ENCODE measurements at regions not wholly inside any gene's neighbourhood (a gene's known extent, or its start where the extent isn't known, plus 50 kb on each side); places are given as distances from the start of the nearest gene placed in this dataset.
"Not testable (repeated sequence)": the region's sequence is repeated elsewhere in the genome, so short reads cannot be mapped to it uniquely, and the experiment has no call there.

GRCh38 chr10:8665322-8665721 lies 610.8 kb downstream of the GATA3 start:
- H3K27ac ChIP-seq (ENCODE audit: low read length): no peak overlapping the region
- no peaks in the 10 kb centered on the region for H3K9me3 ChIP-seq (replicated peaks; ENCODE audit: control insufficient read depth, low read depth, low read length)
- no peaks in the 10 kb centered on the region for H3K27me3 ChIP-seq (ENCODE audit: control insufficient read depth, insufficient read depth, low read length)
- no peaks in the 10 kb centered on the region for H3K4me1 ChIP-seq (ENCODE audit: control insufficient read depth, insufficient read depth, low read length)
- DNase-seq: no peak
- WGBS (ENCODE audit: insufficient coverage): no CpG with 5 or more reads among the region's 2 CpGs
- H3K4me3 ChIP-seq (ENCODE audit: low read length): no peak overlapping the region
- H3K36me3 ChIP-seq (ENCODE audit: control insufficient read depth, insufficient read depth, low read length): no peaks in the 10 kb centered on the region

GRCh38 chr10:8670461-8670860 lies 616.0 kb downstream of the GATA3 start:
- no peak for DNase-seq
- no peaks in the 10 kb centered on the region for H3K27me3 ChIP-seq (ENCODE audit: control insufficient read depth, insufficient read depth, low read length)

GRCh38 chr10:8674230-8674629 lies 619.7 kb downstream of the GATA3 start:
- Histone ChIP-seq H3K36me3 (ENCODE audit: control insufficient read depth, insufficient read depth, low read length) (no peaks in the 10 kb centered on the region), H3K4me3 (ENCODE audit: low read length) (no peak overlapping the region), H3K4me1 (ENCODE audit: control insufficient read depth, insufficient read depth, low read length) (no peaks in the 10 kb centered on the region), H3K27me3 (ENCODE audit: control insufficient read depth, insufficient read depth, low read length) (no peaks in the 10 kb centered on the region), H3K27ac (ENCODE audit: low read length) (no peak overlapping the region), H3K9me3 (replicated peaks; ENCODE audit: control insufficient read depth, low read depth, low read length) (no peaks in the 10 kb centered on the region)
- WGBS (ENCODE audit: insufficient coverage): no CpG with 5 or more reads among the region's 3 CpGs
- DNase-seq: no peak

More at GRCh38 chr10:8670461-8670860, 616.0 kb downstream of the GATA3 start:
- Histone ChIP-seq H3K27ac (ENCODE audit: low read length) (no peak overlapping the region), H3K4me3 (ENCODE audit: low read length) (no peak overlapping the region), H3K4me1 (ENCODE audit: control insufficient read depth, insufficient read depth, low read length) (no peaks in the 10 kb centered on the region), H3K36me3 (ENCODE audit: control insufficient read depth, insufficient read depth, low read length) (no peaks in the 10 kb centered on the region), H3K9me3 (replicated peaks; ENCODE audit: control insufficient read depth, low read depth, low read length) (no peaks in the 10 kb centered on the region)
- WGBS (ENCODE audit: insufficient coverage): no CpG with 5 or more reads among the region's 2 CpGs

- Histone ChIP-seq H3K36me3 (ENCODE audit: control insufficient read depth, insufficient read depth, low read length) (no peaks in the 10 kb centered on the region), H3K4me3 (ENCODE audit: low read length) (no peak overlapping the region), H3K9me3 (replicated peaks; ENCODE audit: control insufficient read depth, low read depth, low read length) (no peaks in the 10 kb centered on the region), H3K27ac (ENCODE audit: low read length) (no peak overlapping the region), H3K27me3 (ENCODE audit: control insufficient read depth, insufficient read depth, low read length) (no peaks in the 10 kb centered on the region), H3K4me1 (ENCODE audit: control insufficient read depth, insufficient read depth, low read length) (no peaks in the 10 kb centered on the region)
- 62% methylated on average over 3 of the region's 6 CpGs for WGBS (ENCODE audit: insufficient coverage)
- DNase-seq: no peak
Measured at GRCh38 chr10:8677642-8678041, 623.2 kb downstream of the GATA3 start.

- H3K27ac ChIP-seq (ENCODE audit: low read length); H3K4me3 ChIP-seq (ENCODE audit: low read length); H3K36me3 ChIP-seq (ENCODE audit: control insufficient read depth, insufficient read depth, low read length); DNase-seq; H3K4me1 ChIP-seq (ENCODE audit: control insufficient read depth, insufficient read depth, low read length); H3K27me3 ChIP-seq (ENCODE audit: control insufficient read depth, insufficient read depth, low read length); H3K9me3 ChIP-seq (replicated peaks; ENCODE audit: control insufficient read depth, low read depth, low read length): not testable (repeated sequence)
- 100% methylated on average over 1 of the region's 3 CpGs for WGBS (ENCODE audit: insufficient coverage)
Measured at GRCh38 chr10:8684916-8685315, 630.4 kb downstream of the GATA3 start.

GRCh38 chr10:8688881-8689280 lies 634.4 kb downstream of the GATA3 start:
- WGBS (ENCODE audit: insufficient coverage): 33% methylated on average over 1 of the region's 4 CpGs
- Histone ChIP-seq H3K27ac (ENCODE audit: low read length) (no peak overlapping the region), H3K9me3 (replicated peaks; ENCODE audit: control insufficient read depth, low read depth, low read length) (peaks cover 2% of the 10 kb centered on the region), H3K36me3 (ENCODE audit: control insufficient read depth, insufficient read depth, low read length) (no peaks in the 10 kb centered on the region), H3K4me1 (ENCODE audit: control insufficient read depth, insufficient read depth, low read length) (no peaks in the 10 kb centered on the region), H3K4me3 (ENCODE audit: low read length) (no peak overlapping the region), H3K27me3 (ENCODE audit: control insufficient read depth, insufficient read depth, low read length) (no peaks in the 10 kb centered on the region)
- no peak for DNase-seq

GRCh38 chr10:8691498-8692017 lies 637.1 kb downstream of the GATA3 start:
- Histone ChIP-seq H3K27me3 (ENCODE audit: control insufficient read depth, insufficient read depth, low read length) (no peaks in the 10 kb centered on the region), H3K4me1 (ENCODE audit: control insufficient read depth, insufficient read depth, low read length) (no peaks in the 10 kb centered on the region), H3K4me3 (ENCODE audit: low read length) (no peak overlapping the region), H3K9me3 (replicated peaks; ENCODE audit: control insufficient read depth, low read depth, low read length) (no peaks in the 10 kb centered on the region), H3K36me3 (ENCODE audit: control insufficient read depth, insufficient read depth, low read length) (no peaks in the 10 kb centered on the region), H3K27ac (ENCODE audit: low read length) (no peak overlapping the region)
- no peak for DNase-seq
- 33% methylated on average over 3 of the region's 5 CpGs for WGBS (ENCODE audit: insufficient coverage)

GRCh38 chr10:8693635-8694034 lies 639.1 kb downstream of the GATA3 start:
- not testable (repeated sequence) for H3K27ac ChIP-seq (ENCODE audit: low read length); H3K4me3 ChIP-seq (ENCODE audit: low read length); H3K4me1 ChIP-seq (ENCODE audit: control insufficient read depth, insufficient read depth, low read length); H3K9me3 ChIP-seq (replicated peaks; ENCODE audit: control insufficient read depth, low read depth, low read length); H3K27me3 ChIP-seq (ENCODE audit: control insufficient read depth, insufficient read depth, low read length); DNase-seq; H3K36me3 ChIP-seq (ENCODE audit: control insufficient read depth, insufficient read depth, low read length)
- WGBS (ENCODE audit: insufficient coverage): 40% methylated on average over 1 of the region's 2 CpGs

GRCh38 chr10:8696746-8697145 lies 642.3 kb downstream of the GATA3 start:
- Histone ChIP-seq H3K36me3 (ENCODE audit: control insufficient read depth, insufficient read depth, low read length) (no peaks in the 10 kb centered on the region), H3K27ac (ENCODE audit: low read length) (no peak overlapping the region), H3K4me3 (ENCODE audit: low read length) (no peak overlapping the region), H3K4me1 (ENCODE audit: control insufficient read depth, insufficient read depth, low read length) (no peaks in the 10 kb centered on the region), H3K27me3 (ENCODE audit: control insufficient read depth, insufficient read depth, low read length) (no peaks in the 10 kb centered on the region), H3K9me3 (replicated peaks; ENCODE audit: control insufficient read depth, low read depth, low read length) (no peaks in the 10 kb centered on the region)
- DNase-seq: no peak
- WGBS (ENCODE audit: insufficient coverage): 81% methylated on average over 4 of the region's 6 CpGs

GRCh38 chr10:8700689-8701088 lies 646.2 kb downstream of the GATA3 start:
- no peak for DNase-seq
- Histone ChIP-seq H3K27me3 (ENCODE audit: control insufficient read depth, insufficient read depth, low read length) (no peaks in the 10 kb centered on the region), H3K9me3 (replicated peaks; ENCODE audit: control insufficient read depth, low read depth, low read length) (no peaks in the 10 kb centered on the region), H3K27ac (ENCODE audit: low read length) (no peak overlapping the region), H3K36me3 (ENCODE audit: control insufficient read depth, insufficient read depth, low read length) (no peaks in the 10 kb centered on the region), H3K4me3 (ENCODE audit: low read length) (no peak overlapping the region), H3K4me1 (ENCODE audit: control insufficient read depth, insufficient read depth, low read length) (no peaks in the 10 kb centered on the region)

GRCh38 chr10:8702181-8702580 lies 647.7 kb downstream of the GATA3 start:
- no peak for DNase-seq
- no peak overlapping the region for H3K4me3 ChIP-seq (ENCODE audit: low read length)
- no peaks in the 10 kb centered on the region for H3K9me3 ChIP-seq (replicated peaks; ENCODE audit: control insufficient read depth, low read depth, low read length)
- no peaks in the 10 kb centered on the region for H3K4me1 ChIP-seq (ENCODE audit: control insufficient read depth, insufficient read depth, low read length)
- no peaks in the 10 kb centered on the region for H3K36me3 ChIP-seq (ENCODE audit: control insufficient read depth, insufficient read depth, low read length)
- 100% methylated on average over 1 of the region's 4 CpGs for WGBS (ENCODE audit: insufficient coverage)
- H3K27me3 ChIP-seq (ENCODE audit: control insufficient read depth, insufficient read depth, low read length): no peaks in the 10 kb centered on the region
- no peak overlapping the region for H3K27ac ChIP-seq (ENCODE audit: low read length)
